Fibroblast of the aortic adventitia (primary cell): ENCODE measurements at regions not wholly inside any gene's neighbourhood (a gene's known extent, or its start where the extent isn't known, plus 50 kb on each side); places are given as distances from the start of the nearest gene placed in this dataset.
A peak's percentile ranks its signal among the peaks of the same experiment; 100 is the strongest.

Experiments used
- DNase-seq: peaks from one replicate; pipeline ENCODE4 v3.0.0-alpha.2; 2010; ENCODE audit warnings: low read depth
- H3K4me3 ChIP-seq: 2 replicates; pipeline ENCODE4 v1.5.1; 2011; ENCODE audit warnings: low read depth, mild to moderate bottlenecking, control low read depth, low read length, moderate library complexity
- TF ChIP-seq, protein P1 (sequence below): IDR thresholded peaks from 2 replicates; pipeline ENCODE4 v1.5.1; 2011; ENCODE audit warnings: mild to moderate bottlenecking, low read length, control low read depth, inconsistent platforms; ENCODE audit not compliant: insufficient read depth

DNA sequence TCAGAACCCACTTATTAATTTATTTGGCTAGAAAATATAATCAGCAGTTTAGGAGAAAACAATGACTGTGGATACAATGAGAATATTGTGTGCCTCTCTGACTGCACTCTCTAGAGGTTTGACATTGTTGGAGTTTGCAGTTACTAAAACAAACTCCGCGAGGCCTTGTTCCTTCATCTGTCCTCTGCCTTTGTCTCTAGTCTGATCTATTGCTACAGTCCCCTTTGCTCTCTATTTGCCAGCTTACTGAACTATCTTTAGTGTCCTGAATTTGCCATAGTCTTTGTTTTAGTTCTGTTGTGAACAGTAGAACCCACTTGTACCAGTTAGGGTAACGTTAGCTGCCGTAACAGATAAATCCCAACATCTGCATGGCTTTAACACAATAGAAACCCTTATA is 81.4 kb upstream of the RPS6KA3 start:
- no peak overlapping the region for H3K4me3 ChIP-seq
- TF ChIP-seq, protein P1, sequence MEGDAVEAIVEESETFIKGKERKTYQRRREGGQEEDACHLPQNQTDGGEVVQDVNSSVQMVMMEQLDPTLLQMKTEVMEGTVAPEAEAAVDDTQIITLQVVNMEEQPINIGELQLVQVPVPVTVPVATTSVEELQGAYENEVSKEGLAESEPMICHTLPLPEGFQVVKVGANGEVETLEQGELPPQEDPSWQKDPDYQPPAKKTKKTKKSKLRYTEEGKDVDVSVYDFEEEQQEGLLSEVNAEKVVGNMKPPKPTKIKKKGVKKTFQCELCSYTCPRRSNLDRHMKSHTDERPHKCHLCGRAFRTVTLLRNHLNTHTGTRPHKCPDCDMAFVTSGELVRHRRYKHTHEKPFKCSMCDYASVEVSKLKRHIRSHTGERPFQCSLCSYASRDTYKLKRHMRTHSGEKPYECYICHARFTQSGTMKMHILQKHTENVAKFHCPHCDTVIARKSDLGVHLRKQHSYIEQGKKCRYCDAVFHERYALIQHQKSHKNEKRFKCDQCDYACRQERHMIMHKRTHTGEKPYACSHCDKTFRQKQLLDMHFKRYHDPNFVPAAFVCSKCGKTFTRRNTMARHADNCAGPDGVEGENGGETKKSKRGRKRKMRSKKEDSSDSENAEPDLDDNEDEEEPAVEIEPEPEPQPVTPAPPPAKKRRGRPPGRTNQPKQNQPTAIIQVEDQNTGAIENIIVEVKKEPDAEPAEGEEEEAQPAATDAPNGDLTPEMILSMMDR: no peak
- no peak for DNase-seq

DNA sequence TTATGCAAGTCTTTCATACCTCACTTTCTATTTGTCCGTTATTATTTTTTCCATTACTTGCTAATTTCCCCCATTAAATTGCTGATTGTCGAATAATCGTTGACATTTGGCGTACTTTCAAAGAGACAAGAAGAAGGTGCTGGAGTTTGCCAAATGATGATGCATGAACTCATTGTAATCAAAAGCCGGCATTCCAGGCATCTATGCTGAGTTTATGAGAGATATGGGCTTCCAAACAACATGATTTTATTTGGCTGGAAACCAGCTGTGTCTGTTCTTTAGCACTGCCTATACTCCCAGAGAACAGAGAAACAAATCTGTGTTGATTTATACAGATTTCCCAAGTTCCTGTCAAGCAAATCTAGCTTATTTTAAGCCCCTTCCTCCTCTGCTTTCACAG is 80.8 kb upstream of the RPS6KA3 start:
- peak; percentile 65 for DNase-seq
- H3K4me3 ChIP-seq: no peak overlapping the region
- TF ChIP-seq, protein P1: no peak

DNA sequence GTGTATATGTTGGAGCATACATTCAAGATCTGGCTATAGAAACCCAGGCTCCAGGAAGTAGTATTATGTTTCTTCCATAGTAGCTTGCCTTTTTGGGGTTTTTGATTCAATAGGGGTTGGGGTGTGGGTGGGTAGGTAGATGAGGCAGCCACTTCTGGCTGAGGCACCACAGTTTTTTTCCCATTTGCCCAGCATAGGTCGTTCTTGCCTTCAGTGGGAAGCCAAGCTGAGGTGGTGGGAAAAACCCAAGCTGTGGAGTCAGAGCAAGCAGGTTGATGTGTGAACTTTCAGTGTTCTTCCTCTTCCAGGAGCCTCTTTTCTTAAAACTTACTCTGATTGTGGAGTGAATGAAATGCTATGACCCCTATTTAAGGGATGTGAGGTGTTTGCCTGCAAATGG is 67.0 kb upstream of the RPS6KA3 start:
- TF ChIP-seq, protein P1: no peak
- DNase-seq: no peak
- H3K4me3 ChIP-seq: no peak overlapping the region

DNA sequence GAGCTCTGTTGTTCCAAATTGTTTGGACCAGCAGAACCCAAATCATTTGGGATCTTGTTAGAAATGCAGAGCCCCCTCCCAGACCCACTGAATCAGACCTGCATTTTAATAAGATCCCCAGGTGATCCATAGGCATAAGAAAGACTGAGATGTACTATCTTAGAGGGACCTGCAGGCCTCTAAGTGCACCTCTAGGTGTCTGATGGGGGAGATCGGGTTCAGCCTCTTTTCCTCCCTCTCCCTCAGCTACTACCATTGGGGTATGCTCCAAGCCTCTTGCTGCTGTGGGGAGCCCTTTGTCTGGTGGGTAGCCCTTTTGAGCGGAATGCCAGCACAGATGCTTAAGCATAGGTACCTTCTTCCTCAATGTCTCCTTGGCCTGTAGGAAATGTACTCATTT is 63.8 kb upstream of the RPS6KA3 start:
- H3K4me3 ChIP-seq: no peak overlapping the region
- DNase-seq: no peak
- TF ChIP-seq, protein P1: no peak

DNA sequence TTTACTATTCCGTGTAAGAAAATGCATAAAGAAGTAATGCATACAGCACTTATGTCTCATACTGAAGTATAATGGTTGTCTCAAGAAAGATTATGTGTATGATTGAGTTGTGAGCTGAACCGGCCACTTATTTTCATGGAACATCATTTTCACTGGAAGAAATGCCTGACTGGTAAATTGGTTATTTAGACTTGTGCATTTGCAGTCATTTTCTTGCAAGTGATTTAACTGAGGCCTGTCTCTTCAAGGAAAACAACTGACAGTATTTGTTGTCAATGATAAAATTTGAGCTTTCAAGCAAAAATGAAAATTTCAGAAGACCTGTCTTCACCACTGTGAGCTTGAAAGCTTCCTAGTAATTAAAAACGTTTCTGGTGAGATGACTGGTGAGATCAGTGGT is 62.7 kb upstream of the RPS6KA3 start:
- H3K4me3 ChIP-seq: no peak overlapping the region
- TF ChIP-seq, protein P1: no peak
- DNase-seq: no peak

DNA sequence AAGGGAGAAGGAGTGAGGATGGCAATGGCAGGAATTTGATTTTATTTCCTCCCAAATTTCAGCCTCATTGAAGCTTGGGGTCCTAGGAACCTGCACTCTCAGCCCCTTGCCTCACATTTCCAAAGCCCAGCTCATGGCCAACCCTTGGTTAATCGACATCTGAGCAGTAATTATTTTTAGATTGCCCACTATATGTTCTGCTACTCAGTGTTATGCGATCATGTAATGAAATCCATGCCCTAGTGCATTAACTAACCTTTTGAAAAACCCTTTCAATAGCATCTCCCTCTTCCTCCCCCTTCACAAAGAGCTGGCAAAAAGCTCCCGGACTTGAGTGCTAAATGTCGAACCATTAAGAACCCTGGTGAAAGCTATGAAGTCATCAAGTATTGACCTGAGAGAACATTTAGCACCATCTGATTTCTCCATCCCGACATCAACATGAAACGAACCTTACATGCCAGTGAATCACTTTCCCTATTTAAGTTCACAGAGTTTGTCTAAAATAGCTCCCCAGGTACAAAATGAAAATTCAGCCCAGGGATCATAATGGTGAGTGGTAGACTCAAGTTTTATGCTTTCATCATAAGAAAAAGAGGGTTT is 59.2 kb upstream of the RPS6KA3 start:
- no peak for DNase-seq
- no peak overlapping the region for H3K4me3 ChIP-seq
- TF ChIP-seq, protein P1: no peak

DNA sequence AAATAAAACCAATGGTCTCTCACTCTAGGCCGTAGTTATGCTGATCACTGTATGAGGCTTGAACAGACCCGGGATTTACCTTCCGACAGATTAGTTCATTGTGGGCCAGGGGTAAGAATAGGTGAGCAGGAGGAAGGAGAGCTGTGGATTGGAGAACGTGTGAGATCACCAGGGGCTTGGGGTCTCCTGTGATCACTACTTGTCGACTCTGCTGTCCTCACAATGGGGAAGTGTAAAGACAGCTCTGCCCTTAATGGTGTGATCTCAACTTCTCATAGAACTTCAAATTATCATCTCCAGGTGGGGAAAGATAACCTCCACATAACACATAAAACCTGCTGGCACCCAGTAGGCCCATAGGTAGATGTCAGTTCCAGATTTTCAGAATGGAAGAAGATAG is 56.2 kb upstream of the RPS6KA3 start:
- H3K4me3 ChIP-seq: no peak overlapping the region
- TF ChIP-seq, protein P1: no peak
- no peak for DNase-seq
